HEK293 (cell line): ENCODE measurements at regions not wholly inside any gene's neighbourhood (a gene's known extent, or its start where the extent isn't known, plus 50 kb on each side); places are given as distances from the start of the nearest gene placed in this dataset.
A peak's percentile ranks its signal among the peaks of the same experiment; 100 is the strongest.

Source experiments
- CTCF ChIA-PET: fragments of 350-600 bp; formaldehyde crosslinking; extraction: SDS; loops from one replicate; lab custom pipeline; 2021; ENCODE audit warnings: antibody characterized with exemption; lab: Yijun Ruan, JAX
- POLR2A ChIA-PET: fragments of 300-600 bp; formaldehyde crosslinking; extraction: SDS; loops from one replicate; lab custom pipeline; 2020; ENCODE audit warnings: antibody characterized with exemption, inconsistent platforms; lab: Yijun Ruan, JAX
- H3K27ac ChIP-seq: fragments of 200-500 bp; sonication (Bioruptor generic); 2 replicates; pipeline ENCODE4 v1.5.1; 2014; ENCODE audit warnings: low read depth, low read length, control low read depth, inconsistent platforms; ENCODE audit errors: extremely low read depth
- H3K36me3 ChIP-seq, 2 experiments: fragments of 200-500 bp in 1 of 2; sonication (Bioruptor generic) in 1 of 2; 1 replicate in 1 of 2; 2 replicates in 1 of 2; pipeline ENCODE4 v1.5.1; 2014 to 2017; ENCODE audit warnings: inconsistent platforms in 2 of 2, low read length in 2 of 2; ENCODE audit not compliant: control insufficient read depth in 2 of 2, insufficient read depth in 1 of 2
- H3K4me1 ChIP-seq: fragments of 200-500 bp; sonication (Bioruptor generic); 2 replicates; pipeline ENCODE4 v1.5.1; 2014; ENCODE audit warnings: mild to moderate bottlenecking, low read length, inconsistent platforms; ENCODE audit not compliant: control insufficient read depth, insufficient read depth
- H3K4me3 ChIP-seq: 2 replicates; pipeline ENCODE4 v1.5.1; 2011; ENCODE audit warnings: low read depth, mild to moderate bottlenecking, control low read depth, low read length, moderate library complexity
- H3K9me3 ChIP-seq: fragments of 200-500 bp; sonication (Bioruptor generic); 2 replicates; pipeline ENCODE4 v1.5.1; 2014; ENCODE audit warnings: low read depth, low read length, inconsistent platforms; ENCODE audit not compliant: control insufficient read depth, insufficient read depth
- KLF1 ChIP-seq: fragments of 450-650 bp; formaldehyde crosslinking; IDR thresholded peaks from 2 replicates; pipeline ENCODE4 v1.5.1; 2016; ENCODE audit warnings: missing biosample characterization, missing genetic modification characterization
- RBAK ChIP-seq: fragments of 450-650 bp; formaldehyde crosslinking; IDR thresholded peaks from 2 replicates; pipeline ENCODE4 v1.5.1; 2016; ENCODE audit warnings: missing biosample characterization, missing genetic modification characterization
- YY1 ChIP-seq: fragments of 450-650 bp; formaldehyde crosslinking; IDR thresholded peaks from 2 replicates; pipeline ENCODE4 v1.5.1; 2018; ENCODE audit warnings: missing biosample characterization, missing genetic modification characterization
- ZBTB21 ChIP-seq: fragments of 450-650 bp; formaldehyde crosslinking; IDR thresholded peaks from 2 replicates; pipeline ENCODE4 v1.5.1; 2017; ENCODE audit warnings: missing biosample characterization, missing genetic modification characterization
- ZBTB48 ChIP-seq: fragments of 450-650 bp; formaldehyde crosslinking; IDR thresholded peaks from 2 replicates; pipeline ENCODE4 v1.5.1; 2016; ENCODE audit warnings: missing biosample characterization, missing genetic modification characterization
- ZFP3 ChIP-seq: fragments of 450-650 bp; formaldehyde crosslinking; IDR thresholded peaks from 2 replicates; pipeline ENCODE4 v1.5.1; 2016; ENCODE audit warnings: low read depth, missing biosample characterization, missing genetic modification characterization
- ZNF121 ChIP-seq: fragments of 450-650 bp; formaldehyde crosslinking; IDR thresholded peaks from 2 replicates; pipeline ENCODE4 v1.5.1; 2016; ENCODE audit warnings: missing biosample characterization, missing genetic modification characterization
- ZNF157 ChIP-seq: fragments of 450-650 bp; formaldehyde crosslinking; IDR thresholded peaks from 2 replicates; pipeline ENCODE4 v1.5.1; 2016; ENCODE audit warnings: missing biosample characterization, missing genetic modification characterization
- ZNF184 ChIP-seq: fragments of 450-650 bp; IDR thresholded peaks from 2 replicates; pipeline ENCODE4 v1.5.1; 2018; ENCODE audit warnings: missing biosample characterization, mild to moderate bottlenecking, missing genetic modification characterization
- ZNF2 ChIP-seq: fragments of 450-650 bp; formaldehyde crosslinking; IDR thresholded peaks from 2 replicates; pipeline ENCODE4 v1.5.1; 2016; ENCODE audit warnings: missing biosample characterization, missing genetic modification characterization
- ZNF214 ChIP-seq: fragments of 450-650 bp; formaldehyde crosslinking; IDR thresholded peaks from 2 replicates; pipeline ENCODE4 v1.5.1; 2017; ENCODE audit warnings: missing biosample characterization, mild to moderate bottlenecking, missing genetic modification characterization, borderline replicate concordance
- ZNF394 ChIP-seq: fragments of 450-650 bp; formaldehyde crosslinking; IDR thresholded peaks from 2 replicates; pipeline ENCODE4 v1.5.1; 2016; ENCODE audit warnings: missing biosample characterization, missing genetic modification characterization, mild to moderate bottlenecking, moderate library complexity, borderline replicate concordance
- ZNF514 ChIP-seq: fragments of 450-650 bp; formaldehyde crosslinking; IDR thresholded peaks from 2 replicates; pipeline ENCODE4 v1.5.1; 2016; ENCODE audit warnings: missing biosample characterization, missing genetic modification characterization
- ZNF555 ChIP-seq: fragments of 450-650 bp; formaldehyde crosslinking; conservative IDR thresholded peaks from 2 replicates; pipeline ENCODE4 v1.5.1; 2017; ENCODE audit warnings: missing biosample characterization, mild to moderate bottlenecking, missing genetic modification characterization, inconsistent platforms
- ZNF561 ChIP-seq: fragments of 450-650 bp; IDR thresholded peaks from 2 replicates; pipeline ENCODE4 v1.5.1; 2018; ENCODE audit warnings: missing biosample characterization, missing genetic modification characterization, borderline replicate concordance
- ZNF571 ChIP-seq: fragments of 450-650 bp; formaldehyde crosslinking; IDR thresholded peaks from 2 replicates; pipeline ENCODE4 v1.5.0; 2017; ENCODE audit warnings: missing biosample characterization, missing genetic modification characterization
- ZNF776 ChIP-seq: fragments of 450-650 bp; formaldehyde crosslinking; IDR thresholded peaks from 2 replicates; pipeline ENCODE4 v1.5.0; 2017; ENCODE audit warnings: missing biosample characterization, missing genetic modification characterization, borderline replicate concordance
- ZNF777 ChIP-seq: fragments of 450-650 bp; formaldehyde crosslinking; IDR thresholded peaks from 2 replicates; pipeline ENCODE4 v1.5.1; 2017; ENCODE audit warnings: missing biosample characterization, missing genetic modification characterization, borderline replicate concordance
- TF ChIP-seq, protein P1 (sequence below): fragments of 450-650 bp; formaldehyde crosslinking; IDR thresholded peaks from 2 replicates; pipeline ENCODE4 v1.5.1; 2016; ENCODE audit warnings: missing biosample characterization, missing genetic modification characterization
- TF ChIP-seq, protein P2 (sequence below): fragments of 450-650 bp; formaldehyde crosslinking; IDR thresholded peaks from 2 replicates; pipeline ENCODE4 v1.5.1; 2016; ENCODE audit warnings: missing biosample characterization, missing genetic modification characterization
- TF ChIP-seq, protein P3 (sequence below): fragments of 450-650 bp; formaldehyde crosslinking; IDR thresholded peaks from 2 replicates; pipeline ENCODE4 v1.5.1; 2016; ENCODE audit warnings: missing biosample characterization, missing genetic modification characterization
- TF ChIP-seq, protein P4 (sequence below): fragments of 450-650 bp; formaldehyde crosslinking; IDR thresholded peaks from 2 replicates; pipeline ENCODE4 v1.5.1; 2016; ENCODE audit warnings: missing biosample characterization, missing genetic modification characterization
- TF ChIP-seq, protein P5 (sequence below): IDR thresholded peaks from 2 replicates; pipeline ENCODE4 v1.6.1; 2011; ENCODE audit warnings: mild to moderate bottlenecking, low read depth, low read length, borderline replicate concordance
- TF ChIP-seq, protein P6 (sequence below): fragments of 450-650 bp; formaldehyde crosslinking; IDR thresholded peaks from 2 replicates; pipeline ENCODE4 v1.5.1; 2016; ENCODE audit warnings: missing biosample characterization, missing genetic modification characterization
- TF ChIP-seq, protein P7 (sequence below): fragments of 450-650 bp; formaldehyde crosslinking; IDR thresholded peaks from 2 replicates; pipeline ENCODE4 v1.5.1; 2017; ENCODE audit warnings: missing biosample characterization, missing genetic modification characterization
- TF ChIP-seq, protein P8 (sequence below): fragments of 450-650 bp; formaldehyde crosslinking; IDR thresholded peaks from 2 replicates; pipeline ENCODE4 v1.5.1; 2017; ENCODE audit warnings: missing biosample characterization, missing genetic modification characterization

DNA sequence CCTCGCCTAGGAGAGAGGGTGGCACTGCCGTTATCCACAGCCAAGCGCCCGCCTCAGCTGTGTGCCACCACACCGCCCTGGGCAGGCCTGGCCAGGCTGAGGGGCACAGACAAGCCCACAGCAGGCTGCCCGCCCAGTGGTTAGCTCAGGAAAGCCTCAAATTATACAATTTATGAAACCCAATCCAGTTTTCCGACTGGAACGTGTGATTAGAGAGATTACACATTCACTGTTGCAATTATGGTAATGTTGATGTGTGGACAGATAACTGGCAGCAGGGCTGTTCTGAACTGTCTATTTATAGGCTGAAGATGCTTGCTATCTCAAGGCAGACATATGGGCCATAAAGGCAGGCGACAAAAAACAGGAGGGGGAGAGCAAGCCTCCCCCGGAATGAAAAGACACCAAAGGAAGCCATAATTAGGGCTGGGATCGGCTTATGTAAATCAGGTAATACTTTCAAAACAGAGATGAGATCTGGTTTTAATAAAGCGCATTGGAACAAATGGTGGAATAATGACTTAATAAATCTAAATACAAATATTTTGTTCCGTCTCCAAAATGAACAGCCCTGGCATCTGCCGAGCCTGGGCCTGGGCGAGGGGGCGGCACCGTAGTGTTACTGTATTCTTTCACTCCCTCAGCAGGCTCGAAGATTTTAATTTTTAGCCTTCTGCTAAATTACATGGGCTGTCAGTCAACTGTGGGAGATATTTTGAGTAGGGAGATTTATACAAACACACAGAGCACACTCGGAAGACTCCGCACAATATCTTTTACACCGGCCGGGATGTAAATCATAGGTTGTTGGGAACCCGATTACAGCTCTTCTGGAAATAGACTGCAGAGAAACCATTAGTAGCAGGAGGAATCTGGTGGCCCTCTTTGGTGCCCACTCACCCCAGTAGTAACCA, 103.1 kb upstream of the TLE3 start:
- POLR2A ChIA-PET: interaction anchor here (0.6 to 1.9 kb wide), 3 partner anchors 27 to 104 kb away, joined by 3 to 7 read pairs (median 6); no protein-coding TSS in a partner anchor
- Histone ChIP-seq H3K4me3 (no peak overlapping the region), H3K9me3 (no peaks in the 10 kb centered on the region), H3K4me1 (peaks cover 43% of the 10 kb centered on the region), H3K27ac (peak overlapping the region; percentile 54), H3K36me3 (no peaks in the 10 kb centered on the region)
- CTCF ChIA-PET: interaction anchor here (0.6 to 2.3 kb wide), 3 partner anchors 19 to 43 kb away, joined by 3 to 7 read pairs (median 3); no protein-coding TSS in a partner anchor
- TF ChIP-seq ZNF561 (tag by site-specific recombination) (peak; percentile 54; the same call in 1 of the 2 replicates), ZNF2 (tag by site-specific recombination) (no peak), ZBTB48 (no peak), ZNF555 (tag by site-specific recombination) (no peak), ZNF514 (tag by site-specific recombination) (no peak), ZFP3 (tag by site-specific recombination) (no peak), RBAK (no peak), ZNF214 (tag by site-specific recombination) (no peak), ZNF121 (no peak), ZBTB21 (tag by site-specific recombination) (no peak), ZNF184 (tag by site-specific recombination) (no peak), ZNF394 (tag by site-specific recombination) (no peak), ZNF157 (tag by site-specific recombination) (no peak), ZNF571 (no peak), KLF1 (tag by site-specific recombination) (no peak), YY1 (tag by site-specific recombination) (0 out of 2 replicates have a peak, but pooled peaks have one; percentile 39), ZNF776 (tag by site-specific recombination) (no peak), ZNF777 (no peak)
- TF ChIP-seq, protein P1, sequence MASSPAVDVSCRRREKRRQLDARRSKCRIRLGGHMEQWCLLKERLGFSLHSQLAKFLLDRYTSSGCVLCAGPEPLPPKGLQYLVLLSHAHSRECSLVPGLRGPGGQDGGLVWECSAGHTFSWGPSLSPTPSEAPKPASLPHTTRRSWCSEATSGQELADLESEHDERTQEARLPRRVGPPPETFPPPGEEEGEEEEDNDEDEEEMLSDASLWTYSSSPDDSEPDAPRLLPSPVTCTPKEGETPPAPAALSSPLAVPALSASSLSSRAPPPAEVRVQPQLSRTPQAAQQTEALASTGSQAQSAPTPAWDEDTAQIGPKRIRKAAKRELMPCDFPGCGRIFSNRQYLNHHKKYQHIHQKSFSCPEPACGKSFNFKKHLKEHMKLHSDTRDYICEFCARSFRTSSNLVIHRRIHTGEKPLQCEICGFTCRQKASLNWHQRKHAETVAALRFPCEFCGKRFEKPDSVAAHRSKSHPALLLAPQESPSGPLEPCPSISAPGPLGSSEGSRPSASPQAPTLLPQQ (tag by site-specific recombination): no peak; the same call in none of the 2 replicates
- TF ChIP-seq, protein P2, sequence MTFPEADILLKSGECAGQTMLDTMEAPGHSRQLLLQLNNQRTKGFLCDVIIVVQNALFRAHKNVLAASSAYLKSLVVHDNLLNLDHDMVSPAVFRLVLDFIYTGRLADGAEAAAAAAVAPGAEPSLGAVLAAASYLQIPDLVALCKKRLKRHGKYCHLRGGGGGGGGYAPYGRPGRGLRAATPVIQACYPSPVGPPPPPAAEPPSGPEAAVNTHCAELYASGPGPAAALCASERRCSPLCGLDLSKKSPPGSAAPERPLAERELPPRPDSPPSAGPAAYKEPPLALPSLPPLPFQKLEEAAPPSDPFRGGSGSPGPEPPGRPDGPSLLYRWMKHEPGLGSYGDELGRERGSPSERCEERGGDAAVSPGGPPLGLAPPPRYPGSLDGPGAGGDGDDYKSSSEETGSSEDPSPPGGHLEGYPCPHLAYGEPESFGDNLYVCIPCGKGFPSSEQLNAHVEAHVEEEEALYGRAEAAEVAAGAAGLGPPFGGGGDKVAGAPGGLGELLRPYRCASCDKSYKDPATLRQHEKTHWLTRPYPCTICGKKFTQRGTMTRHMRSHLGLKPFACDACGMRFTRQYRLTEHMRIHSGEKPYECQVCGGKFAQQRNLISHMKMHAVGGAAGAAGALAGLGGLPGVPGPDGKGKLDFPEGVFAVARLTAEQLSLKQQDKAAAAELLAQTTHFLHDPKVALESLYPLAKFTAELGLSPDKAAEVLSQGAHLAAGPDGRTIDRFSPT (tag by site-specific recombination): no peak; the same call in 1 of the 2 replicates
- TF ChIP-seq, protein P3, sequence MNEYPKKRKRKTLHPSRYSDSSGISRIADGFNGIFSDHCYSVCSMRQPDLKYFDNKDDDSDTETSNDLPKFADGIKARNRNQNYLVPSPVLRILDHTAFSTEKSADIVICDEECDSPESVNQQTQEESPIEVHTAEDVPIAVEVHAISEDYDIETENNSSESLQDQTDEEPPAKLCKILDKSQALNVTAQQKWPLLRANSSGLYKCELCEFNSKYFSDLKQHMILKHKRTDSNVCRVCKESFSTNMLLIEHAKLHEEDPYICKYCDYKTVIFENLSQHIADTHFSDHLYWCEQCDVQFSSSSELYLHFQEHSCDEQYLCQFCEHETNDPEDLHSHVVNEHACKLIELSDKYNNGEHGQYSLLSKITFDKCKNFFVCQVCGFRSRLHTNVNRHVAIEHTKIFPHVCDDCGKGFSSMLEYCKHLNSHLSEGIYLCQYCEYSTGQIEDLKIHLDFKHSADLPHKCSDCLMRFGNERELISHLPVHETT (tag by site-specific recombination): peak; percentile 77
- TF ChIP-seq, protein P4, sequence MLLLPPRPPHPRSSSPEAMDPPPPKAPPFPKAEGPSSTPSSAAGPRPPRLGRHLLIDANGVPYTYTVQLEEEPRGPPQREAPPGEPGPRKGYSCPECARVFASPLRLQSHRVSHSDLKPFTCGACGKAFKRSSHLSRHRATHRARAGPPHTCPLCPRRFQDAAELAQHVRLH (tag by site-specific recombination): no peak
- TF ChIP-seq, protein P5, sequence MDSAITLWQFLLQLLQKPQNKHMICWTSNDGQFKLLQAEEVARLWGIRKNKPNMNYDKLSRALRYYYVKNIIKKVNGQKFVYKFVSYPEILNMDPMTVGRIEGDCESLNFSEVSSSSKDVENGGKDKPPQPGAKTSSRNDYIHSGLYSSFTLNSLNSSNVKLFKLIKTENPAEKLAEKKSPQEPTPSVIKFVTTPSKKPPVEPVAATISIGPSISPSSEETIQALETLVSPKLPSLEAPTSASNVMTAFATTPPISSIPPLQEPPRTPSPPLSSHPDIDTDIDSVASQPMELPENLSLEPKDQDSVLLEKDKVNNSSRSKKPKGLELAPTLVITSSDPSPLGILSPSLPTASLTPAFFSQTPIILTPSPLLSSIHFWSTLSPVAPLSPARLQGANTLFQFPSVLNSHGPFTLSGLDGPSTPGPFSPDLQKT: no peak
- TF ChIP-seq, protein P6, sequence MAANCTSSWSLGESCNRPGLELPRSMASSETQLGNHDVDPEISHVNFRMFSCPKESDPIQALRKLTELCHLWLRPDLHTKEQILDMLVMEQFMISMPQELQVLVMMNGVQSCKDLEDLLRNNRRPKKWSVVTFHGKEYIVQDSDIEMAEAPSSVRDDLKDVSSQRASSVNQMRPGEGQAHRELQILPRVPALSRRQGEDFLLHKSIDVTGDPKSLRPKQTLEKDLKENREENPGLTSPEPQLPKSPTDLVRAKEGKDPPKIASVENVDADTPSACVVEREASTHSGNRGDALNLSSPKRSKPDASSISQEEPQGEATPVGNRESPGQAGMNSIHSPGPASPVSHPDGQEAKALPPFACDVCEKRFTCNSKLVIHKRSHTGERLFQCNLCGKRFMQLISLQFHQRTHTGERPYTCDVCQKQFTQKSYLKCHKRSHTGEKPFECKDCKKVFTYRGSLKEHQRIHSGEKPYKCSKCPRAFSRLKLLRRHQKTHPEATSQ (tag by site-specific recombination): no peak
- TF ChIP-seq, protein P7, sequence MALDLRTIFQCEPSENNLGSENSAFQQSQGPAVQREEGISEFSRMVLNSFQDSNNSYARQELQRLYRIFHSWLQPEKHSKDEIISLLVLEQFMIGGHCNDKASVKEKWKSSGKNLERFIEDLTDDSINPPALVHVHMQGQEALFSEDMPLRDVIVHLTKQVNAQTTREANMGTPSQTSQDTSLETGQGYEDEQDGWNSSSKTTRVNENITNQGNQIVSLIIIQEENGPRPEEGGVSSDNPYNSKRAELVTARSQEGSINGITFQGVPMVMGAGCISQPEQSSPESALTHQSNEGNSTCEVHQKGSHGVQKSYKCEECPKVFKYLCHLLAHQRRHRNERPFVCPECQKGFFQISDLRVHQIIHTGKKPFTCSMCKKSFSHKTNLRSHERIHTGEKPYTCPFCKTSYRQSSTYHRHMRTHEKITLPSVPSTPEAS (tag by site-specific recombination): no peak
- TF ChIP-seq, protein P8, sequence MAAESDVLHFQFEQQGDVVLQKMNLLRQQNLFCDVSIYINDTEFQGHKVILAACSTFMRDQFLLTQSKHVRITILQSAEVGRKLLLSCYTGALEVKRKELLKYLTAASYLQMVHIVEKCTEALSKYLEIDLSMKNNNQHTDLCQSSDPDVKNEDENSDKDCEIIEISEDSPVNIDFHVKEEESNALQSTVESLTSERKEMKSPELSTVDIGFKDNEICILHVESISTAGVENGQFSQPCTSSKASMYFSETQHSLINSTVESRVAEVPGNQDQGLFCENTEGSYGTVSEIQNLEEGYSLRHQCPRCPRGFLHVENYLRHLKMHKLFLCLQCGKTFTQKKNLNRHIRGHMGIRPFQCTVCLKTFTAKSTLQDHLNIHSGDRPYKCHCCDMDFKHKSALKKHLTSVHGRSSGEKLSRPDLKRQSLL (tag by site-specific recombination): no peak
